Common myeloid progenitor, CD34-positive (primary cell): ENCODE measurements at regions not wholly inside any gene's neighbourhood (a gene's known extent, or its start where the extent isn't known, plus 50 kb on each side); places are given as distances from the start of the nearest gene placed in this dataset.

Experiments used
- CTCF ChIA-PET: fragments of 350-600 bp; sonication (Branson Sonifier 250); formaldehyde crosslinking; loops from one replicate; lab custom pipeline; 2021; ENCODE audit warnings: antibody characterized with exemption; lab: Charles Lee
- POLR2A ChIA-PET: fragments of 350-600 bp; sonication (Branson Sonifier 250); formaldehyde crosslinking; loops from one replicate; lab custom pipeline; 2021; ENCODE audit warnings: antibody characterized with exemption; lab: Charles Lee
- DNase-seq, 3 donors: peaks; one replicate each; pipeline versions ENCODE4 v3.0.0 to v3.0.0-alpha.2; 2013
- H3K27ac ChIP-seq, 2 experiments: 1 replicate in 1 of 2; 2 replicates in 1 of 2; pipeline ENCODE4 v1.7.0; 2013; ENCODE audit warnings: inconsistent platforms in 2 of 2, low read length in 2 of 2, mild to moderate bottlenecking in 2 of 2, low read depth in 1 of 2, moderate library complexity in 1 of 2; ENCODE audit not compliant: severe bottlenecking in 2 of 2, insufficient read depth in 1 of 2, poor library complexity in 1 of 2
- H3K27me3 ChIP-seq, 5 experiments: replicated peaks in 2 of 5; 1 replicate in 3 of 5; 2 replicates in 2 of 5; pipeline versions ENCODE4 v1.6.1 to v1.7.0; 2013; ENCODE audit warnings: low read length in 4 of 5, mild to moderate bottlenecking in 2 of 5, moderate library complexity in 2 of 5, inconsistent platforms in 1 of 5; ENCODE audit not compliant: insufficient read depth in 5 of 5, control insufficient read depth in 4 of 5
- H3K36me3 ChIP-seq, 4 experiments: 1 replicate in 2 of 4; 2 replicates in 2 of 4; pipeline versions ENCODE4 v1.6.1 to v1.7.0; 2013; ENCODE audit warnings: low read length in 3 of 4, control low read depth in 1 of 4, mild to moderate bottlenecking in 1 of 4; ENCODE audit not compliant: control insufficient read depth in 4 of 4, insufficient read depth in 4 of 4
- H3K4me1 ChIP-seq, 4 experiments: 1 replicate in 3 of 4; 2 replicates in 1 of 4; pipeline versions ENCODE4 v1.6.1 to v1.7.1; 2013; ENCODE audit warnings: low read length in 3 of 4, mild to moderate bottlenecking in 3 of 4, control low read depth in 1 of 4, inconsistent platforms in 1 of 4, moderate library complexity in 1 of 4; ENCODE audit not compliant: control insufficient read depth in 4 of 4, insufficient read depth in 4 of 4; ENCODE audit errors: control extremely low read depth in 1 of 4
- H3K4me3 ChIP-seq, 7 experiments: 1 replicate in 4 of 7; 2 replicates in 3 of 7; pipeline versions ENCODE4 v1.5.1 to v1.7.0; 2013; ENCODE audit warnings: mild to moderate bottlenecking in 7 of 7, low read length in 6 of 7, moderate library complexity in 6 of 7, inconsistent platforms in 2 of 7, low read depth in 2 of 7, control low read depth in 1 of 7; ENCODE audit not compliant: insufficient read depth in 4 of 7, control insufficient read depth in 1 of 7; ENCODE audit errors: extremely low read depth in 1 of 7
- H3K9me3 ChIP-seq, 5 experiments: 1 replicate in 4 of 5; 2 replicates in 1 of 5; pipeline versions ENCODE4 v1.6.1 to v1.7.1; 2013; ENCODE audit warnings: low read length in 4 of 5, mild to moderate bottlenecking in 2 of 5, inconsistent platforms in 1 of 5, low read depth in 1 of 5, moderate library complexity in 1 of 5; ENCODE audit not compliant: control insufficient read depth in 4 of 5, insufficient read depth in 2 of 5; ENCODE audit errors: control extremely low read depth in 1 of 5
- WGBS: methylation state at CpG from one replicate; pipeline ENCODE4 v1.1.5; 2013; ENCODE audit not compliant: insufficient coverage; 5-methylcytosine and 5-hydroxymethylcytosine counted together

DNA sequence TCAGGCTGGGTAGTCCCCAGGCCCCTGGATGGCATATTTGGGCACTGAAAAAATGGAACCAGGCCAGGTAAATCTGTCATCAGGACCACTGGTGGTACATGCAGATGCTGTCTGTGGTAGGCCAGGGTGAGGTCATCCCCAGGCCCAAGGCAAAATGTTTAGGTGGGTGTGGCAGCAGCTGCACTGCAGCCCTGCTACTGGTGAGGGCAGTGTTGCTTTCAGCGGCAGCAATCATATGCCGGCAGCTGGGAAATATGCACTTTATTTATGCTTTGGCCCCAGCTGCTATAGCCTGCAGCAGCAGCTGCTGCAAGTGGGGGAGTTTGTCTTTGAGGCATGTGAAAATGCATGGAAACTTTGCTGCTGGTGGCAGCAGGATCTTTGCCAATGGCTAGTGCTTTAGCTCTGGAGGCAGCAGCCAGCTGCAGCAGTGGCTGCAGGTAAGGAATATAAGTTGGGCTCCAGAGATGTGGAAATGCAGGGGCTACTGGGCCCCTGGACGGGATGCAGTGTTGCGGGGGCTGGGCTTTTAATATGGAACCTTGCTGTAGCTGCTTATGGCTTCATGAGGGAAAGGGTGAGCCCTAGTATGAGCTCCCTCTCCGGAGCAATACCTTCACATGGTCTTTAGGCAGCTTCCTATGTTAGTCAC is 365.7 kb upstream of the CADM1 start:
- 52% methylated on average over 5 of the region's 5 CpGs for WGBS
- Histone ChIP-seq H3K27ac (no peak overlapping the region), H3K4me3 (no peak overlapping the region), H3K36me3 (no peaks in the 10 kb centered on the region), H3K27me3 (no peaks in the 10 kb centered on the region), H3K4me1 (peaks cover 13 to 44% (median 31%) of the 10 kb centered on the region in 4 experiments), H3K9me3 (no peaks in the 10 kb centered on the region)
- ChIA-PET POLR2A (no interaction called here), CTCF (interaction anchor here (0.8 to 1.4 kb wide), 3 partner anchors 24 to 354 kb away, joined by 3 to 7 read pairs (median 4); no protein-coding TSS in a partner anchor)
- DNase-seq: peak; percentile 43 to 82 (median 79)

- POLR2A ChIA-PET: no interaction called here
- no peaks in the 10 kb centered on the region for H3K9me3 ChIP-seq
- no peak overlapping the region for H3K4me3 ChIP-seq
- H3K4me1 ChIP-seq: peaks cover 13 to 36% (median 29%) of the 10 kb centered on the region in 4 experiments
- CTCF ChIA-PET: interaction anchor here (0.8 to 1.4 kb wide), 3 partner anchors 15 to 37 kb away, joined by 3 to 7 read pairs (median 3); no protein-coding TSS in a partner anchor
- 90% methylated on average over 2 of the region's 2 CpGs for WGBS
- no peaks in the 10 kb centered on the region for H3K36me3 ChIP-seq
- no peaks in the 10 kb centered on the region for H3K27me3 ChIP-seq
- H3K27ac ChIP-seq: no peak overlapping the region
- DNase-seq: no peak
Observed at GRCh38 chr11:115869131-115869530, 364.9 kb upstream of the CADM1 start.

- CTCF ChIA-PET: no interaction called here
- DNase-seq: no peak
- Histone ChIP-seq H3K27ac (no peak overlapping the region), H3K4me3 (no peak overlapping the region), H3K9me3 (peaks cover 0 to 5% (median 0%) of the 10 kb centered on the region in 5 experiments), H3K36me3 (no peaks in the 10 kb centered on the region), H3K27me3 (peaks cover 0 to 2% (median 0%) of the 10 kb centered on the region in 5 experiments), H3K4me1 (no peaks in the 10 kb centered on the region)
- POLR2A ChIA-PET: no interaction called here
- no CpG with 5 or more reads among the region's 1 CpG for WGBS
Observed at GRCh38 chr11:115860246-115860645, 356.0 kb upstream of the CADM1 start.

DNA sequence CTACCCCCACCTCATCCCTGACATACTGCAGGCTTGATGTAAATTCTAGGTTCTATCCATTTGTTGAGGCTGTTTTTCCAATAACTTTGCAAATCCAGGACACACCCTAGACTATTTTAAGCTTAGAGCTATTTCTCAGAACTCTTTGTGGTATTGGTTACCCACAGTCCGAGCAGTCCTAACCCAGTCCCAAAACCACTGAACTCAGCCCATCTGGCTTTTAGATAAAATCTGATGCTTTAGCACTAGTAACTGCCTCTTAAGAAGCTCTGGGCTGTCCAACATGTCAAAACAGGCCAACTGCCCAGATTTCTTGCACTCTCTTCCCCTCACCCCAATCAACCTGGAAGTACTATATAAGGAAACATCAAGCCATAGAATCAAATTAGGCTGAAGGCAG is 344.4 kb upstream of the CADM1 start:
- WGBS: 0% methylated on average over 1 of the region's 1 CpG
- POLR2A ChIA-PET: no interaction called here

DNA sequence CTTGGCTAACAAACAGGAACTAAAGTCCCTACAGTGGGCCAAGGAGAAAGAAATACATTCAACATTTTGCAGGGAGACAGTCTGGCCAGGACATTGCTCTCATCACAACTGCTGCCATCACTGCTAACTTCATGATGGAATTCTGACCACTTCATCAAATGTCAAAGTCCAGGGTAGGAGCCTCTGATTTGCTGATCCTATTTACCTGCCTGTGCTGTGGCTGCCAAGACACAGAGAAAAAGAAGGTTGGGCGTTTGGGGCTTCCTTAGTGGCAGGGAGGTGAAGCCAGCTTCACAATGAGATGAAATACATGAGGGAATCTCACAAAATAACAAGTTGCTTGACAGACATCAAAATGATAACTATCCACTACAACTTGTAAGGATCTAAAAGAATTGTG is 343.9 kb upstream of the CADM1 start:
- Histone ChIP-seq H3K27ac (no peak overlapping the region), H3K27me3 (peaks cover 0 to 7% (median 3%) of the 10 kb centered on the region in 5 experiments), H3K36me3 (no peaks in the 10 kb centered on the region), H3K4me1 (peaks cover 0 to 15% (median 4%) of the 10 kb centered on the region in 4 experiments), H3K9me3 (peaks cover 0 to 5% (median 0%) of the 10 kb centered on the region in 5 experiments), H3K4me3 (no peak overlapping the region)
- no peak for DNase-seq
- ChIA-PET POLR2A (no interaction called here), CTCF (no interaction called here)
- WGBS: no CpG with 5 or more reads among the region's 1 CpG

More for the DNA sequence above, 344.4 kb upstream of the CADM1 start:
- peak in 2 of 3 donors; percentile 15 to 31 for DNase-seq
- Histone ChIP-seq H3K4me3 (no peak overlapping the region), H3K4me1 (peaks cover 0 to 15% (median 4%) of the 10 kb centered on the region in 4 experiments), H3K36me3 (no peaks in the 10 kb centered on the region), H3K27ac (no peak overlapping the region), H3K9me3 (peaks cover 0 to 6% (median 0%) of the 10 kb centered on the region in 5 experiments), H3K27me3 (peaks cover 0 to 7% (median 3%) of the 10 kb centered on the region in 5 experiments)
- CTCF ChIA-PET: no interaction called here

- Histone ChIP-seq H3K4me1 (peaks cover 0 to 15% (median 4%) of the 10 kb centered on the region in 4 experiments), H3K36me3 (no peaks in the 10 kb centered on the region), H3K27ac (no peak overlapping the region), H3K4me3 (no peak overlapping the region), H3K27me3 (peaks cover 0 to 7% (median 3%) of the 10 kb centered on the region in 5 experiments), H3K9me3 (peaks cover 0 to 5% (median 0%) of the 10 kb centered on the region in 5 experiments)
- POLR2A ChIA-PET: no interaction called here
- WGBS: 100% methylated on average over 1 of the region's 1 CpG
- DNase-seq: no peak
- CTCF ChIA-PET: no interaction called here
Observed at GRCh38 chr11:115845872-115846271, 341.7 kb upstream of the CADM1 start.

DNA sequence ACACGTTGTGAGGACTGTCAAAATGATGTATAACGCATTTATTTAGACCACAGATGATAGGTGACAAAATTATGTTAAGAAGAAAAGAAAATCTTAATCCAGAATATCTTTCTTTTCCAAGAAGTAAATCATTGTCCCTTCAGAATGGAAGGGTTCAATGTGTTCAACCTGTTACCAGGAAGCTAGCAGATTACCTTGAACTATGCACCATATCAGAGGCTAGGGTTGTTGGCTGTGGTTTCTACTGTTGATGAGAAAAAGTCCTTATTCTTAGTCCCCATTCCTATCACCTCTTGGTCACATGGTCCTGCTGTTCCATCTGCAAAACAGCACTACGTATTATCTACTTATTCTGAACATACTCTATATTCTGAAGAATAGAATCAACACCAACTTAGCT is 339.5 kb upstream of the CADM1 start:
- H3K27me3 ChIP-seq: peaks cover 0 to 7% (median 4%) of the 10 kb centered on the region in 5 experiments
- peaks cover 0 to 2% (median 0%) of the 10 kb centered on the region in 5 experiments for H3K9me3 ChIP-seq
- no peaks in the 10 kb centered on the region for H3K36me3 ChIP-seq
- CTCF ChIA-PET: no interaction called here
- no peak for DNase-seq
- H3K27ac ChIP-seq: no peak overlapping the region
- WGBS: 100% methylated on average over 1 of the region's 3 CpGs
- peaks cover 0 to 9% (median 1%) of the 10 kb centered on the region in 4 experiments for H3K4me1 ChIP-seq
- H3K4me3 ChIP-seq: no peak overlapping the region
- POLR2A ChIA-PET: no interaction called here
